Mesodermal cell (in vitro differentiated cells): ENCODE measurements at regions not wholly inside any gene's neighbourhood (a gene's known extent, or its start where the extent isn't known, plus 50 kb on each side); places are given as distances from the start of the nearest gene placed in this dataset.
"Not testable (repeated sequence)": the region's sequence is repeated elsewhere in the genome, so short reads cannot be mapped to it uniquely, and the experiment has no call there.

Experiments used
- H3K27ac ChIP-seq: 2 replicates; pipeline ENCODE4 v1.7.0; 2013; ENCODE audit warnings: mild to moderate bottlenecking, low read depth, low read length, moderate library complexity; ENCODE audit not compliant: severe bottlenecking
- H3K36me3 ChIP-seq: 2 replicates; pipeline ENCODE4 v1.7.1; 2013; ENCODE audit warnings: mild to moderate bottlenecking, low read length, moderate library complexity; ENCODE audit not compliant: control insufficient read depth, insufficient read depth
- H3K4me1 ChIP-seq: one replicate; pipeline ENCODE4 v1.7.1; 2013; ENCODE audit warnings: mild to moderate bottlenecking, low read length; ENCODE audit not compliant: insufficient read depth, control insufficient read depth, poor library complexity, severe bottlenecking
- H3K4me3 ChIP-seq: 2 replicates; pipeline ENCODE4 v1.7.0; 2013; ENCODE audit warnings: low read length, control low read depth, mild to moderate bottlenecking; ENCODE audit not compliant: insufficient read depth, poor library complexity, severe bottlenecking; ENCODE audit errors: extremely low read depth
- H3K9me3 ChIP-seq: 2 replicates; pipeline ENCODE4 v1.7.1; 2013; ENCODE audit warnings: mild to moderate bottlenecking, low read length, moderate library complexity; ENCODE audit not compliant: control insufficient read depth
- WGBS, 2 experiments: methylation state at CpG; one replicate each; pipeline ENCODE4 v1.1.5; 2013; ENCODE audit warnings: missing lambda C conversion rate in 2 of 2; ENCODE audit not compliant: insufficient coverage in 2 of 2; 5-methylcytosine and 5-hydroxymethylcytosine counted together

DNA sequence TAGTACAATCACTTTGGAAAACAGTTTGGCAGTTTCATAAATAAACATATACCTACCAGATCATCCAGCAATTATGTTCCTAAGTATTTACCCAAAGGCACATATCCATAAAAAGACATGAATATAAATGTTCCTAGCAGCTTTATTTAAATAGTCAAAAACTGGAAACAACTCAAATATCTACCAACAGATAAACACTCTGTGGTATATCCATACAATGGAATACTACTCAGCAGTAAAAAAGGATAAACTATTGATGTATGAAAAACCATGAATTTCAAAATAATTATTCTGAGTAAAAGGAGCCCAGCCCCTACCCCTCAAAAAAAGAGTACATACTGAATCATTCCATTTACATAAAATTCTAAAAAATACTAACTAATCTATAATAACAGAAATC is 232.7 kb upstream of the SLC30A5 start:
- Histone ChIP-seq H3K9me3 (no peaks in the 10 kb centered on the region), H3K4me1 (no peaks in the 10 kb centered on the region), H3K27ac (no peak overlapping the region), H3K4me3 (no peak overlapping the region), H3K36me3 (no peaks in the 10 kb centered on the region)

GRCh38 chr5:68862560-68862959 is 231.3 kb upstream of the SLC30A5 start:
- no peak overlapping the region for H3K4me3 ChIP-seq
- no peaks in the 10 kb centered on the region for H3K9me3 ChIP-seq
- H3K36me3 ChIP-seq, result no peaks in the 10 kb centered on the region
- no peak overlapping the region for H3K27ac ChIP-seq
- WGBS, 2 experiments, result 90 to 94% methylated on average over 5 of the region's 5 CpGs
- H3K4me1 ChIP-seq, result no peaks in the 10 kb centered on the region

GRCh38 chr5:68865192-68865591 is 228.6 kb upstream of the SLC30A5 start:
- not testable (repeated sequence) for H3K9me3 ChIP-seq, H3K36me3 ChIP-seq, H3K4me1 ChIP-seq, H3K4me3 ChIP-seq, H3K27ac ChIP-seq
- 87 to 94% methylated on average over 9 to 11 of the region's 11 CpGs for WGBS, 2 experiments

DNA sequence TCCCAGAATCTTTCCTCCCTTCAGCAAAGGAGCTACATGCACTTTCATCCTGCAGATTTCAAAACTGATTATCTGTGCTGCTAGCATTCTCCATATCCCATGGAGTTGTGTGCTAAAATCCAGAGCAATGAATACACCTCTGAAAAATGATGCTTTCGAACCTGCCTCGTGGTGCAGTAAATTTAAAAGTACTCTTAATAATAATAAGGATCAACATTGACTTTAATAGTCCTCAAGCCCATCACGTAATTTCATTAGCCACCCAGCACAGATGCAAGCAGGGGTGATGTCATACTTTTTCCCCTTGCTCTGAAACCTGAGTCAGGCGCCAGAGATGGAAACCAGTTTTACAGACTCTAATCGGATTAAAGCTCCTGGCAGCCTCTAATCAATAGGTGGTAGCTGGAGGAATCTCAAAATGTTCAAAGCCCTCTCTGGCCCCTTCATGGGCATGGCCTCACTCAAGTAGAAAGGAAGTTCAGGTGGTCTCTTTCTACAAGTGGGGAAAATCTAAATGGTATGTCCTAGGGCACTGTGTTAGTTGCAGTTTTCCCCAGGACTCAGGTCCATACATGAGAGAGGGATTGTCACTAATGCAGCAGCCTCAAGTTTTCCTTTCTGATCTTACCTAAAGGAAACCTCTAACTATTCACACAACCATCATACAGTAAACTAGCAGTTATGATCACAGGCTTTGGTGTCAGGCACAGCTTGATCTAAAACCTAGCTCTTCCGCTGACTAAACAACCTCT is 221.6 kb upstream of the SLC30A5 start:
- no peaks in the 10 kb centered on the region for H3K9me3 ChIP-seq
- 60 to 63% methylated on average over 1 to 2 of the region's 6 CpGs for WGBS, 2 experiments
- no peak overlapping the region for H3K27ac ChIP-seq
- H3K4me1 ChIP-seq, result peaks cover 9% of the 10 kb centered on the region
- H3K36me3 ChIP-seq, result no peaks in the 10 kb centered on the region
- H3K4me3 ChIP-seq, result no peak overlapping the region

DNA sequence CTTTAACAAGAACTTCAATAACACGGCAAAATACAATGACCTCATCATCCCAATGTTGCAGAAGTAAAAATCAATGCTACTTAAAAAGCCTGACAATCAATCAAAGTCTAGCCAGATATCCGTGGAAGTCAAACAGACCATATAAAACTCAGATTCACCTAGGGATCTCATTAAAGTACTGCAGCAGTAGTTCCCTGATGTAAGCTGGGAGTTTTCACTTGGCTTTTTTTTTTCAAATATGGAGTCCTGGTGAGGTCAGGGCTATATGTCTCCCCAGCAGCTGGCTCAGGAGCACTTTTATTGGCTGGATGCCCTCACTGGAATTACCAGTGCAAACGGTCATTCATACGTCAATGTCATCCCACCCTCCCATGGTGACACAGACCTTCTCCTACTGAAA is 220.6 kb upstream of the SLC30A5 start:
- WGBS, 2 experiments, result 82 to 92% methylated on average over 2 to 4 of the region's 4 CpGs
- Histone ChIP-seq H3K27ac (no peak overlapping the region), H3K9me3 (no peaks in the 10 kb centered on the region), H3K36me3 (no peaks in the 10 kb centered on the region), H3K4me1 (peaks cover 9% of the 10 kb centered on the region), H3K4me3 (no peak overlapping the region)

DNA sequence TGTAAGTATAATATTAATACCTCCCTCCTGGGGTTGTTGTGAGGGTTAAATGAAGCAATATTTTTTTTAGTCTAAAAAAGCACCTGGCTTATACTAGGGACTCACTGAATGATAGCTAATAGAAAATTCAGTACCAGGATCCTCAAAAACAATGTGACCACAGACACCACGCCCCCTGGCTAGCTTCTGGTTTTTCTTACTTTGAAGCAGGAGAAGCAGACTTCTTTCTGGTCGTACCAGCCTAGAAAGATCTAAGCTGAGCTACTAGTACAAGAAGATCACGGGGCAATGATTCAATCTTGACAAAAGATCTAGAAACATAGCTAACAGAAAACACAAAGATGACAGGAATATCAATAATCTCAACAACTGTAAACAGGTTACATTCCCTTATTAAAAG is 218.5 kb upstream of the SLC30A5 start:
- no peak overlapping the region for H3K27ac ChIP-seq
- H3K36me3 ChIP-seq, result no peaks in the 10 kb centered on the region
- H3K4me1 ChIP-seq, result peaks cover 9% of the 10 kb centered on the region
- 90% methylated on average over 3 of the region's 3 CpGs; no CpG with 5 or more reads in 1 of the 2 experiments for WGBS, 2 experiments
- H3K4me3 ChIP-seq, result no peak overlapping the region
- H3K9me3 ChIP-seq, result no peaks in the 10 kb centered on the region

DNA sequence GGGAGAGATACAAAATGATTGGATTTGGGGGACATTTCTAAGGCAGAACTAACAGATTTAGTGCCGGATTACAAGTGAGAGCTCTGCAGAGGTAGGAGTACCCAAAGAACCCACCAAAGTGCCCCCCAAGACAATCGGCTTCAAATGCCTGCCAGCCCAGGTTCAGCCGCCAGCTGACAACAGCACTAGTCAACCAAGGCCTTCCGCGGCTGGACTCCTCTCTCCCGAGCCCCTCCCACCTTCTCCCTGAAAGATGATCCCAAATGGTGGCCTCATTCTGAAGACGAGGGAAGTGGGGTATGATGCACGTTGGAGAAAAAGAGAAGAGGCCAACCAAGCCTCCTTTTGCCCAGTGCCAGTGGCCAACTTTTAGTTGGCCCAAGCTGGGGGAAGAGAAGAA is 210.4 kb upstream of the SLC30A5 start:
- Histone ChIP-seq H3K27ac (no peak overlapping the region), H3K36me3 (no peaks in the 10 kb centered on the region), H3K4me3 (no peak overlapping the region), H3K9me3 (no peaks in the 10 kb centered on the region), H3K4me1 (no peaks in the 10 kb centered on the region)
- 64 to 72% methylated on average over 2 to 4 of the region's 8 CpGs for WGBS, 2 experiments

DNA sequence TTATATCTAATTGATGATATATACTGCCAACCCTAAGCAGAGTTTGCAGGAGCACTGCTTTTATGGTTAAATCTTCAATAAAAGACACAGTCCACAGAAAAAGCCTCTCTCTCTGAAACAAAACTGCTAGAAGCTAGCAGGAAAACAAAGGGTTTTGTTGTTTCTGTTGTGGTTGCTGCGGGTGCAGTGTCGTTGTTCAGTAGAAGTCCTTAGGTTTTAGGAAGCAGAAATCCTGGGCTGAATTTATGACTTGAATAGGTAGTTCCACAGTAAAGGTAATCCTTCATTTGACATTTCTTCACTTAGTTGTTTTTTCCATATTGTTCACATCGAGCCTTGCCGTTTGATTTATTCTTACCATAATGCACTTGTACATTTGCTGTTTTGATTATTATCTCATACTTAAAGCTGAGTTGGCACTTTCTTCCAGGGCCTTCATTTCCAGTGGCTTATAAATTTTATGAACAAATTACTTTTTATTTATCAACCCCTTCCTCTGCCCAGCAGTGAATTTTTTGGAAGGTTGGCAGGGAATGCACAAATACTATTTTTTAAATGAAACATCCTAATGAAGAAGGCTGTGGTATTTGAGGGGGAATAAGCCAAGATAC is 209.6 kb upstream of the SLC30A5 start:
- Histone ChIP-seq H3K9me3 (no peaks in the 10 kb centered on the region), H3K36me3 (no peaks in the 10 kb centered on the region), H3K4me1 (no peaks in the 10 kb centered on the region), H3K27ac (no peak overlapping the region), H3K4me3 (no peak overlapping the region)
- 100% methylated on average over 1 to 2 of the region's 4 CpGs for WGBS, 2 experiments

DNA sequence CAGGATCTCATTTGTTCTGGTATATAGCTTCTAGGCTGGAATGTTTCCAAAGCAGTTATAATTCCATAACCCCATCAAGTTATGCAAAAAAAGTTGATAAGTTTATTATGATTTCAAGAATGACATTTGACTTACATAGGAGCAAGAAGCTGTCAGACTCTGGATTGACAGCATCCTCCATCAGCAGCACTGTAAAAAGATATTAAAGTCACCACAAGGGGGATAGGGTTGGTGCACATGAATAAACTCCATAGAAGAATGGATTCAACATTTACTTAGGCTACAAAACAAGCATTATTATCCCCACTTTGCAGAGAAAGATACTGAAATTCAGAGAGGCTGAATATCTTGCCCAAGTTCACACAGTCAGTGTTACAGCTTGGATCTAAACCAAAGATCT is 208.9 kb upstream of the SLC30A5 start:
- no peaks in the 10 kb centered on the region for H3K9me3 ChIP-seq
- H3K27ac ChIP-seq, result no peak overlapping the region
- H3K4me3 ChIP-seq, result no peak overlapping the region
- no peaks in the 10 kb centered on the region for H3K4me1 ChIP-seq
- no peaks in the 10 kb centered on the region for H3K36me3 ChIP-seq

DNA sequence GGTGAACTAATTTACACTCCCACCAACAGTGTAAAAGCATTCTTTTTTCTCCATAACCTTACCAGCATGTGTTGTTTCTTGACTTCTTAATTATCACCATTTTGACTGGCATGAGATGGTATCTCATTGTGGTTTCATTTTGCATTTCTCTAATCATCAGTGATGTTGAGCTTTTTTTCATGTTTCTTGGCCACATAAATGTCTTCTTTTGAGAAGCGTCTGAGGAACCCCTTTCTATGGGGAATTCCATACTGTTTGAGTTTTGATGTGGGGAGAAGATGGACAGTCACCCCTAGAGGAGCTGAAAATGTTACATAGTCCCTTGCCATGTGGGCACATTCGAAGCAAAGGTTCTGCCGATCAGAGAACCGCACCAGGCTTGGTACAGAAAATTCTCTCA is 207.0 kb upstream of the SLC30A5 start:
- H3K27ac ChIP-seq, result no peak overlapping the region
- H3K4me1 ChIP-seq, result no peaks in the 10 kb centered on the region
- H3K4me3 ChIP-seq, result no peak overlapping the region
- H3K9me3 ChIP-seq, result no peaks in the 10 kb centered on the region
- whole genome bisulfite sequencing, 2 experiments, result 97% methylated on average over 3 to 4 of the region's 4 CpGs
- no peaks in the 10 kb centered on the region for H3K36me3 ChIP-seq

- Histone ChIP-seq H3K4me3 (no peak overlapping the region), H3K4me1 (peaks cover 7% of the 10 kb centered on the region), H3K27ac (no peak overlapping the region), H3K9me3 (no peaks in the 10 kb centered on the region), H3K36me3 (no peaks in the 10 kb centered on the region)
- WGBS, 2 experiments, result 60 to 100% methylated on average over 1 of the region's 2 CpGs
Measured at GRCh38 chr5:68891718-68892117, 202.1 kb upstream of the SLC30A5 start.
